ENCODE measurements at regions not wholly inside any gene's neighbourhood (a gene's known extent, or its start where the extent isn't known, plus 50 kb on each side); places are given as distances from the start of the nearest gene placed in this dataset.

DNA sequence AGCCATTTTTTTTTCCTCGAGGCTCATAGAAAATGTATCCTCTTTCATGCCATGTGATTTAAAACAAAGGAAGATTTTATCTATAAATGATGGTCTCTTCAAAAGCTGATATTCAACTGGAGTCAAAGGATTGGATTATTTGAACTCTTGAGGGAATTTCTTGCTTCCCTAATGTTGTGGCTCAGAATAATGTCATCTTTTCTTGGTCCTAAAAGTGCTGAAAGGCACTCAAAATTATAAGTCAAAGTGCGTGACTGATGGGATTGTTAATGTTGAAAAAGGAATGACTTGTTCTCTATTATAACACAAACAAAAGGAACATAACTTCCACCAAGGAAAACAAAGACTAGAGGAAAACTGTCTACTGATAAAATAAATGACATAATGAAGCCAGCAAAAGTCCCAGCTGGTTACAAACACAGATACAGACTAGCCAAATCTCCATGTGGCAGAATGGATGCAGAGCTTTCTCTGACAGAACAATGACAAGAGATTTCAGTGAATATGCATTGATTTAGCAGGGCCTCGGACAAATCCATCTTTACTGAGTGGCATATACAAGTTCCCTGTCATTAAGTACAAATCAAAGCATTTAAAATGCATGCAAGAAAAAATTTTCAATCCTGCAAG, 552.6 kb downstream of the GBA3 start (continued):
- TF ChIP-seq, protein P1, sequence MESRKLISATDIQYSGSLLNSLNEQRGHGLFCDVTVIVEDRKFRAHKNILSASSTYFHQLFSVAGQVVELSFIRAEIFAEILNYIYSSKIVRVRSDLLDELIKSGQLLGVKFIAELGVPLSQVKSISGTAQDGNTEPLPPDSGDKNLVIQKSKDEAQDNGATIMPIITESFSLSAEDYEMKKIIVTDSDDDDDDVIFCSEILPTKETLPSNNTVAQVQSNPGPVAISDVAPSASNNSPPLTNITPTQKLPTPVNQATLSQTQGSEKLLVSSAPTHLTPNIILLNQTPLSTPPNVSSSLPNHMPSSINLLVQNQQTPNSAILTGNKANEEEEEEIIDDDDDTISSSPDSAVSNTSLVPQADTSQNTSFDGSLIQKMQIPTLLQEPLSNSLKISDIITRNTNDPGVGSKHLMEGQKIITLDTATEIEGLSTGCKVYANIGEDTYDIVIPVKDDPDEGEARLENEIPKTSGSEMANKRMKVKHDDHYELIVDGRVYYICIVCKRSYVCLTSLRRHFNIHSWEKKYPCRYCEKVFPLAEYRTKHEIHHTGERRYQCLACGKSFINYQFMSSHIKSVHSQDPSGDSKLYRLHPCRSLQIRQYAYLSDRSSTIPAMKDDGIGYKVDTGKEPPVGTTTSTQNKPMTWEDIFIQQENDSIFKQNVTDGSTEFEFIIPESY (IDR thresholded peaks at IDR 0.05) = no peak
- no peak for TF ChIP-seq FOXA2 (IDR thresholded peaks at IDR 0.05)
- TF ChIP-seq YY1 (IDR thresholded peaks at IDR 0.05) = no peak
- TF ChIP-seq HNF4G (IDR thresholded peaks at IDR 0.05) = no peak

DNA sequence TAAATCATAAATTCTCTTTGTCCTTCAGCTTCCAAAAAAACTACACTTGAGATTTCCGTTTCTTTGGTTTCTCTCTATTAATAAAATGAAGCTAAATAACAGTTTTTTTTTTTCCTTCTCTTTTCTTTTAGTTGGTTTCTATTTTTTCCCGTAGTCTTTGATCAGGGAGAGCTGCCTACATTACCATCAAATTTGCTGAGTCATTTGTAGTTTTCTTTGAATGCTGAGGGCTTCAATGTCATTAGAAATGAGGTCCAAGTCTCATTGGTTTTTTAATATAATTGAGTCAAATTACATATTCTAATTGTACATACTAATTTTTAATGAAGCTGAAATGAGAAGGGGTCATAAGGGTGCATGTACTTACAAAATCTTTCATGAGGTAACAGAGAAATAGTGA, 550.2 kb downstream of the GBA3 start:
- TF ChIP-seq NR2F2 (IDR thresholded peaks at IDR 0.05) = no peak
- TF ChIP-seq, protein P2, sequence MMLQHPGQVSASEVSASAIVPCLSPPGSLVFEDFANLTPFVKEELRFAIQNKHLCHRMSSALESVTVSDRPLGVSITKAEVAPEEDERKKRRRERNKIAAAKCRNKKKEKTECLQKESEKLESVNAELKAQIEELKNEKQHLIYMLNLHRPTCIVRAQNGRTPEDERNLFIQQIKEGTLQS (IDR thresholded peaks at IDR 0.05) = no peak
- no peak for TF ChIP-seq YY1 (IDR thresholded peaks at IDR 0.05)
- TF ChIP-seq, protein P3, sequence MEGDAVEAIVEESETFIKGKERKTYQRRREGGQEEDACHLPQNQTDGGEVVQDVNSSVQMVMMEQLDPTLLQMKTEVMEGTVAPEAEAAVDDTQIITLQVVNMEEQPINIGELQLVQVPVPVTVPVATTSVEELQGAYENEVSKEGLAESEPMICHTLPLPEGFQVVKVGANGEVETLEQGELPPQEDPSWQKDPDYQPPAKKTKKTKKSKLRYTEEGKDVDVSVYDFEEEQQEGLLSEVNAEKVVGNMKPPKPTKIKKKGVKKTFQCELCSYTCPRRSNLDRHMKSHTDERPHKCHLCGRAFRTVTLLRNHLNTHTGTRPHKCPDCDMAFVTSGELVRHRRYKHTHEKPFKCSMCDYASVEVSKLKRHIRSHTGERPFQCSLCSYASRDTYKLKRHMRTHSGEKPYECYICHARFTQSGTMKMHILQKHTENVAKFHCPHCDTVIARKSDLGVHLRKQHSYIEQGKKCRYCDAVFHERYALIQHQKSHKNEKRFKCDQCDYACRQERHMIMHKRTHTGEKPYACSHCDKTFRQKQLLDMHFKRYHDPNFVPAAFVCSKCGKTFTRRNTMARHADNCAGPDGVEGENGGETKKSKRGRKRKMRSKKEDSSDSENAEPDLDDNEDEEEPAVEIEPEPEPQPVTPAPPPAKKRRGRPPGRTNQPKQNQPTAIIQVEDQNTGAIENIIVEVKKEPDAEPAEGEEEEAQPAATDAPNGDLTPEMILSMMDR (IDR thresholded peaks at IDR 0.05; ENCODE audit: low read depth, low read length, missing input control) = no peak
- TF ChIP-seq RXRA (IDR thresholded peaks at IDR 0.05) = no peak
- TF ChIP-seq JUND (IDR thresholded peaks at IDR 0.05) = no peak
- TF ChIP-seq, protein P1 (IDR thresholded peaks at IDR 0.05) = no peak
- no peak for TF ChIP-seq FOXA2 (IDR thresholded peaks at IDR 0.05)
- no peak for TF ChIP-seq GABPA (IDR thresholded peaks at IDR 0.05 in 1 of 2, conservative IDR thresholded peaks at IDR 0.05 in 1 of 2)
- TF ChIP-seq HNF4A (conservative IDR thresholded peaks at IDR 0.05) = no peak
- TF ChIP-seq TAF1 (conservative IDR thresholded peaks at IDR 0.05) = no peak
- TF ChIP-seq HNF4G (IDR thresholded peaks at IDR 0.05) = no peak
- no peak overlapping the region for H3K9ac ChIP-seq (ENCODE audit: low read depth in 1 of 2, low read length in 2 of 2)
- WGBS = 80% methylated on average over 2 of the region's 2 CpGs
- H3K27me3 ChIP-seq (ENCODE audit: control insufficient read depth in 4 of 4, insufficient read depth in 4 of 4, low read length in 3 of 4) = no peaks in the 10 kb centered on the region
- H3K9me3 ChIP-seq (ENCODE audit: control insufficient read depth in 4 of 4, low read length in 3 of 4) = no peaks in the 10 kb centered on the region
- H3K4me1 ChIP-seq (ENCODE audit: control insufficient read depth in 4 of 4, insufficient read depth in 4 of 4, low read length in 3 of 4) = peaks cover 0 to 2% (median 0%) of the 10 kb centered on the region in 4 donors
- no peak for DNase-seq (ENCODE audit: low spot score)
- no peaks in the 10 kb centered on the region for H3K36me3 ChIP-seq (ENCODE audit: control insufficient read depth in 4 of 4, insufficient read depth in 3 of 4, low read depth in 1 of 4, low read length in 3 of 4)
- no peak overlapping the region for H3K27ac ChIP-seq (ENCODE audit: low read depth in 1 of 2, low read length in 2 of 2)
- no peak overlapping the region for H3K4me3 ChIP-seq (ENCODE audit: low read depth in 1 of 3, low read length in 3 of 3)

DNA sequence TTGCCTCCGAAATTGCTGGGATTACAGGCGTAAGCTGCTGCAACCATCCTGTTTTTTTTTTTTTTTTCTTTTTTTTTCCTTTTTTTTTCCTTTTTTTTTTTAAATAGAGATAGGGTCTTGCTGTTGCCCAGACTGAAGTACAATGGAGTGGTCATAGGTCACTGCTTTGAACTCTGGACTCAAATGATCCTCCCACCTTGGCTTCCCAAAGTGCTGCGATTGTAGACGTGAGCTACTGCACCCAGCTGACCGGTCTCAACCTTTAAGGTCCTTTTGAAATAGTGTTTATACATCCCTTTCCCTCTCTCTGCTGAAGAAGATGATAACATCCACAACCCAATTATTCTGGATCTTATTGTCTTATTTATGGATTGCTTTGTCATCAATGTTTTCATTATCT, 548.7 kb downstream of the GBA3 start:
- no peak for DNase-seq (ENCODE audit: low spot score)
- TF ChIP-seq SP1 (IDR thresholded peaks at IDR 0.05) (no peak), JUND (IDR thresholded peaks at IDR 0.05) (no peak), RXRA (IDR thresholded peaks at IDR 0.05) (peak in 1 of 2 donors; percentile 37), NR2F2 (IDR thresholded peaks at IDR 0.05) (no peak), YY1 (IDR thresholded peaks at IDR 0.05) (no peak), FOXA1 (IDR thresholded peaks at IDR 0.05) (no peak), FOXA2 (IDR thresholded peaks at IDR 0.05) (no peak), EGR1 (IDR thresholded peaks at IDR 0.05; ENCODE audit: low read depth in 2 of 2) (no peak)
- TF ChIP-seq, protein P1 (IDR thresholded peaks at IDR 0.05) = no peak
- TF ChIP-seq, protein P2 (IDR thresholded peaks at IDR 0.05) = no peak
- TF ChIP-seq, protein P4, sequence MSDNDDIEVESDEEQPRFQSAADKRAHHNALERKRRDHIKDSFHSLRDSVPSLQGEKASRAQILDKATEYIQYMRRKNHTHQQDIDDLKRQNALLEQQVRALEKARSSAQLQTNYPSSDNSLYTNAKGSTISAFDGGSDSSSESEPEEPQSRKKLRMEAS (IDR thresholded peaks at IDR 0.05) = no peak
- TF ChIP-seq, protein P5, sequence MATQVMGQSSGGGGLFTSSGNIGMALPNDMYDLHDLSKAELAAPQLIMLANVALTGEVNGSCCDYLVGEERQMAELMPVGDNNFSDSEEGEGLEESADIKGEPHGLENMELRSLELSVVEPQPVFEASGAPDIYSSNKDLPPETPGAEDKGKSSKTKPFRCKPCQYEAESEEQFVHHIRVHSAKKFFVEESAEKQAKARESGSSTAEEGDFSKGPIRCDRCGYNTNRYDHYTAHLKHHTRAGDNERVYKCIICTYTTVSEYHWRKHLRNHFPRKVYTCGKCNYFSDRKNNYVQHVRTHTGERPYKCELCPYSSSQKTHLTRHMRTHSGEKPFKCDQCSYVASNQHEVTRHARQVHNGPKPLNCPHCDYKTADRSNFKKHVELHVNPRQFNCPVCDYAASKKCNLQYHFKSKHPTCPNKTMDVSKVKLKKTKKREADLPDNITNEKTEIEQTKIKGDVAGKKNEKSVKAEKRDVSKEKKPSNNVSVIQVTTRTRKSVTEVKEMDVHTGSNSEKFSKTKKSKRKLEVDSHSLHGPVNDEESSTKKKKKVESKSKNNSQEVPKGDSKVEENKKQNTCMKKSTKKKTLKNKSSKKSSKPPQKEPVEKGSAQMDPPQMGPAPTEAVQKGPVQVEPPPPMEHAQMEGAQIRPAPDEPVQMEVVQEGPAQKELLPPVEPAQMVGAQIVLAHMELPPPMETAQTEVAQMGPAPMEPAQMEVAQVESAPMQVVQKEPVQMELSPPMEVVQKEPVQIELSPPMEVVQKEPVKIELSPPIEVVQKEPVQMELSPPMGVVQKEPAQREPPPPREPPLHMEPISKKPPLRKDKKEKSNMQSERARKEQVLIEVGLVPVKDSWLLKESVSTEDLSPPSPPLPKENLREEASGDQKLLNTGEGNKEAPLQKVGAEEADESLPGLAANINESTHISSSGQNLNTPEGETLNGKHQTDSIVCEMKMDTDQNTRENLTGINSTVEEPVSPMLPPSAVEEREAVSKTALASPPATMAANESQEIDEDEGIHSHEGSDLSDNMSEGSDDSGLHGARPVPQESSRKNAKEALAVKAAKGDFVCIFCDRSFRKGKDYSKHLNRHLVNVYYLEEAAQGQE (IDR thresholded peaks at IDR 0.05) = no peak

More for the DNA sequence above, 548.7 kb downstream of the GBA3 start:
- WGBS = 50% methylated on average over 5 of the region's 5 CpGs
- no peak overlapping the region for H3K4me3 ChIP-seq (ENCODE audit: low read depth in 1 of 3, low read length in 3 of 3)
- no peaks in the 10 kb centered on the region for H3K9me3 ChIP-seq (ENCODE audit: control insufficient read depth in 4 of 4, low read length in 3 of 4)
- no peak overlapping the region for H3K27ac ChIP-seq (ENCODE audit: low read depth in 1 of 2, low read length in 2 of 2)
- peaks cover 0 to 10% (median 0%) of the 10 kb centered on the region in 4 donors for H3K4me1 ChIP-seq (ENCODE audit: control insufficient read depth in 4 of 4, insufficient read depth in 4 of 4, low read length in 3 of 4)
- no peak overlapping the region for H3K9ac ChIP-seq (ENCODE audit: low read depth in 1 of 2, low read length in 2 of 2)
- H3K36me3 ChIP-seq (ENCODE audit: control insufficient read depth in 4 of 4, insufficient read depth in 3 of 4, low read depth in 1 of 4, low read length in 3 of 4) = no peaks in the 10 kb centered on the region
- no peaks in the 10 kb centered on the region for H3K27me3 ChIP-seq (ENCODE audit: control insufficient read depth in 4 of 4, insufficient read depth in 4 of 4, low read length in 3 of 4)
